ENCODE measurements at regions not wholly inside any gene's neighbourhood (a gene's known extent, or its start where the extent isn't known, plus 50 kb on each side); places are given as distances from the start of the nearest gene placed in this dataset.
"Not testable (repeated sequence)": the region's sequence is repeated elsewhere in the genome, so short reads cannot be mapped to it uniquely, and the experiment has no call there.

- Histone ChIP-seq H3K27ac (no peak overlapping the region), H3K9ac (no peak overlapping the region), H3K36me3 (ENCODE audit: control insufficient read depth, insufficient read depth, low read length) (no peaks in the 10 kb centered on the region), H3K27me3 (ENCODE audit: control insufficient read depth, insufficient read depth, low read length) (no peaks in the 10 kb centered on the region), H2AFZ (no peak overlapping the region), H3K9me3 (ENCODE audit: control insufficient read depth, low read length) (no peaks in the 10 kb centered on the region), H3K4me3 (ENCODE audit: low read depth, low read length) (no peak overlapping the region), H3K4me1 (no peaks in the 10 kb centered on the region), H3K4me2 (ENCODE audit: low read length) (no peak overlapping the region), H3K79me2 (no peaks in the 10 kb centered on the region)
- TF ChIP-seq CTCF (IDR thresholded peaks at IDR 0.05), result no peak
Observed at GRCh38 chr2:55772109-55772980, 78.7 kb upstream of the PNPT1 start.

GRCh38 chr2:55771612-55772011 lies 78.0 kb upstream of the PNPT1 start:
- Histone ChIP-seq H3K9me3 (ENCODE audit: control insufficient read depth, low read length) (no peaks in the 10 kb centered on the region), H2AFZ (no peak overlapping the region), H3K36me3 (ENCODE audit: control insufficient read depth, insufficient read depth, low read length) (no peaks in the 10 kb centered on the region)

GRCh38 chr2:55768991-55769390 lies 75.3 kb upstream of the PNPT1 start:
- no peaks in the 10 kb centered on the region for H3K9me3 ChIP-seq (ENCODE audit: control insufficient read depth, low read length)
- H3K4me2 ChIP-seq (ENCODE audit: low read length), result no peak overlapping the region
- H3K27ac ChIP-seq, result no peak overlapping the region
- no peak overlapping the region for H3K9ac ChIP-seq
- H3K36me3 ChIP-seq (ENCODE audit: control insufficient read depth, insufficient read depth, low read length), result no peaks in the 10 kb centered on the region
- TF ChIP-seq CTCF (IDR thresholded peaks at IDR 0.05), result no peak
- H3K27me3 ChIP-seq (ENCODE audit: control insufficient read depth, insufficient read depth, low read length), result no peaks in the 10 kb centered on the region
- no peaks in the 10 kb centered on the region for H3K79me2 ChIP-seq
- no peak overlapping the region for H2AFZ ChIP-seq
- no peaks in the 10 kb centered on the region for H3K4me1 ChIP-seq
- H3K4me3 ChIP-seq (ENCODE audit: low read depth, low read length), result no peak overlapping the region

More at GRCh38 chr2:55771612-55772011, 78.0 kb upstream of the PNPT1 start:
- Histone ChIP-seq H3K9ac (no peak overlapping the region), H3K4me2 (ENCODE audit: low read length) (no peak overlapping the region), H3K79me2 (no peaks in the 10 kb centered on the region), H3K4me3 (ENCODE audit: low read depth, low read length) (no peak overlapping the region), H3K4me1 (no peaks in the 10 kb centered on the region), H3K27ac (no peak overlapping the region), H3K27me3 (ENCODE audit: control insufficient read depth, insufficient read depth, low read length) (no peaks in the 10 kb centered on the region)
- TF ChIP-seq CTCF (IDR thresholded peaks at IDR 0.05), result no peak

GRCh38 chr2:55766947-55767346 lies 73.3 kb upstream of the PNPT1 start:
- no peak overlapping the region for H2AFZ ChIP-seq
- no peak for TF ChIP-seq CTCF (IDR thresholded peaks at IDR 0.05)
- H3K4me3 ChIP-seq (ENCODE audit: low read depth, low read length), result no peak overlapping the region
- no peak overlapping the region for H3K9ac ChIP-seq
- H3K27ac ChIP-seq, result no peak overlapping the region
- H3K79me2 ChIP-seq, result no peaks in the 10 kb centered on the region
- no peaks in the 10 kb centered on the region for H3K9me3 ChIP-seq (ENCODE audit: control insufficient read depth, low read length)
- H3K4me2 ChIP-seq (ENCODE audit: low read length), result no peak overlapping the region
- no peaks in the 10 kb centered on the region for H3K4me1 ChIP-seq
- H3K36me3 ChIP-seq (ENCODE audit: control insufficient read depth, insufficient read depth, low read length), result no peaks in the 10 kb centered on the region
- H3K27me3 ChIP-seq (ENCODE audit: control insufficient read depth, insufficient read depth, low read length), result no peaks in the 10 kb centered on the region

- H3K36me3 ChIP-seq (ENCODE audit: control insufficient read depth, insufficient read depth, low read length); H3K4me3 ChIP-seq (ENCODE audit: low read depth, low read length); H3K4me1 ChIP-seq; H2AFZ ChIP-seq; H3K9me3 ChIP-seq (ENCODE audit: control insufficient read depth, low read length); H3K4me2 ChIP-seq (ENCODE audit: low read length); H3K9ac ChIP-seq; H3K27ac ChIP-seq; H3K27me3 ChIP-seq (ENCODE audit: control insufficient read depth, insufficient read depth, low read length); H3K79me2 ChIP-seq: not testable (repeated sequence)
Observed at GRCh38 chr2:55765708-55766107, 72.1 kb upstream of the PNPT1 start.
